ENCODE measurements at regions not wholly inside any gene's neighbourhood (a gene's known extent, or its start where the extent isn't known, plus 50 kb on each side); places are given as distances from the start of the nearest gene placed in this dataset.
"Not testable (repeated sequence)": the region's sequence is repeated elsewhere in the genome, so short reads cannot be mapped to it uniquely, and the experiment has no call there.

GRCh38 chr13:71355010-71355409 is 512.0 kb downstream of the DACH1 start:
- Histone ChIP-seq H3K27ac (ENCODE audit: control insufficient read depth, insufficient read depth, low read length) (no peak overlapping the region), H3K9ac (ENCODE audit: control insufficient read depth, extremely low read depth, insufficient read depth, low read length) (no peak overlapping the region), H3K36me3 (ENCODE audit: control insufficient read depth in 2 of 2, extremely low read depth in 1 of 2, insufficient read depth in 2 of 2, low read length in 2 of 2) (no peaks in the 10 kb centered on the region), H3K4me3 (ENCODE audit: control insufficient read depth in 2 of 3, extremely low read depth in 1 of 3, insufficient read depth in 2 of 3, low read depth in 1 of 3, low read length in 3 of 3) (no peak overlapping the region), H4K20me1 (ENCODE audit: control insufficient read depth, extremely low read depth, insufficient read depth, low read length) (no peaks in the 10 kb centered on the region), H3K4me2 (ENCODE audit: control insufficient read depth, extremely low read depth, insufficient read depth, low read depth, low read length) (no peak overlapping the region), H3K9me1 (ENCODE audit: control insufficient read depth, extremely low read depth, insufficient read depth, low read length) (no peaks in the 10 kb centered on the region), H3K27me3 (ENCODE audit: control insufficient read depth, extremely low read depth, insufficient read depth, low read length) (no peaks in the 10 kb centered on the region), H3K4me1 (ENCODE audit: control insufficient read depth, extremely low read depth, insufficient read depth, low read length) (no peaks in the 10 kb centered on the region), H3K79me2 (ENCODE audit: control insufficient read depth, insufficient read depth, low read length) (no peaks in the 10 kb centered on the region), H2AFZ (ENCODE audit: control insufficient read depth, low read length) (no peak overlapping the region), H3K9me3 (ENCODE audit: control insufficient read depth, low read depth, low read length) (no peaks in the 10 kb centered on the region)
- dilution Hi-C loops (cut with MboI; ENCODE audit: extremely low pct_ligation_motif_present, low sequenced_read_pairs), result no loop called here
- no peak for DNase-seq (ENCODE audit: low read depth, low spot score)
- no peak for TF ChIP-seq EZH2 (IDR thresholded peaks at IDR 0.05; ENCODE audit: low read length)
- TF ChIP-seq, protein P1, sequence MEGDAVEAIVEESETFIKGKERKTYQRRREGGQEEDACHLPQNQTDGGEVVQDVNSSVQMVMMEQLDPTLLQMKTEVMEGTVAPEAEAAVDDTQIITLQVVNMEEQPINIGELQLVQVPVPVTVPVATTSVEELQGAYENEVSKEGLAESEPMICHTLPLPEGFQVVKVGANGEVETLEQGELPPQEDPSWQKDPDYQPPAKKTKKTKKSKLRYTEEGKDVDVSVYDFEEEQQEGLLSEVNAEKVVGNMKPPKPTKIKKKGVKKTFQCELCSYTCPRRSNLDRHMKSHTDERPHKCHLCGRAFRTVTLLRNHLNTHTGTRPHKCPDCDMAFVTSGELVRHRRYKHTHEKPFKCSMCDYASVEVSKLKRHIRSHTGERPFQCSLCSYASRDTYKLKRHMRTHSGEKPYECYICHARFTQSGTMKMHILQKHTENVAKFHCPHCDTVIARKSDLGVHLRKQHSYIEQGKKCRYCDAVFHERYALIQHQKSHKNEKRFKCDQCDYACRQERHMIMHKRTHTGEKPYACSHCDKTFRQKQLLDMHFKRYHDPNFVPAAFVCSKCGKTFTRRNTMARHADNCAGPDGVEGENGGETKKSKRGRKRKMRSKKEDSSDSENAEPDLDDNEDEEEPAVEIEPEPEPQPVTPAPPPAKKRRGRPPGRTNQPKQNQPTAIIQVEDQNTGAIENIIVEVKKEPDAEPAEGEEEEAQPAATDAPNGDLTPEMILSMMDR (optimal IDR thresholded peaks at IDR 0.05 in 1 of 3, IDR thresholded peaks at IDR 0.05 in 1 of 3, conservative IDR thresholded peaks at IDR 0.05 in 1 of 3; ENCODE audit: extremely low read depth in 1 of 3, insufficient read depth in 2 of 3, low read length in 3 of 3), result no peak
- no peak for FAIRE-seq

GRCh38 chr13:71350886-71351285 is 516.1 kb downstream of the DACH1 start:
- H4K20me1 ChIP-seq (ENCODE audit: control insufficient read depth, extremely low read depth, insufficient read depth, low read length), result no peaks in the 10 kb centered on the region
- FAIRE-seq, result no peak

GRCh38 chr13:71345856-71346255 is 521.1 kb downstream of the DACH1 start:
- FAIRE-seq; H3K4me3 ChIP-seq (ENCODE audit: control insufficient read depth in 2 of 3, extremely low read depth in 1 of 3, insufficient read depth in 2 of 3, low read depth in 1 of 3, low read length in 3 of 3); H3K36me3 ChIP-seq (ENCODE audit: control insufficient read depth in 2 of 2, extremely low read depth in 1 of 2, insufficient read depth in 2 of 2, low read length in 2 of 2); H2AFZ ChIP-seq (ENCODE audit: control insufficient read depth, low read length); H3K9ac ChIP-seq (ENCODE audit: control insufficient read depth, extremely low read depth, insufficient read depth, low read length); H3K9me1 ChIP-seq (ENCODE audit: control insufficient read depth, extremely low read depth, insufficient read depth, low read length); H3K27me3 ChIP-seq (ENCODE audit: control insufficient read depth, extremely low read depth, insufficient read depth, low read length); H3K4me1 ChIP-seq (ENCODE audit: control insufficient read depth, extremely low read depth, insufficient read depth, low read length); H3K79me2 ChIP-seq (ENCODE audit: control insufficient read depth, insufficient read depth, low read length); H4K20me1 ChIP-seq (ENCODE audit: control insufficient read depth, extremely low read depth, insufficient read depth, low read length); H3K9me3 ChIP-seq (ENCODE audit: control insufficient read depth, low read depth, low read length); DNase-seq (ENCODE audit: low read depth, low spot score); dilution Hi-C loops (cut with MboI; ENCODE audit: extremely low pct_ligation_motif_present, low sequenced_read_pairs); H3K4me2 ChIP-seq (ENCODE audit: control insufficient read depth, extremely low read depth, insufficient read depth, low read depth, low read length); H3K27ac ChIP-seq (ENCODE audit: control insufficient read depth, insufficient read depth, low read length): not testable (repeated sequence)

More at GRCh38 chr13:71350886-71351285, 516.1 kb downstream of the DACH1 start:
- Histone ChIP-seq H3K27me3 (ENCODE audit: control insufficient read depth, extremely low read depth, insufficient read depth, low read length) (no peaks in the 10 kb centered on the region), H3K9me1 (ENCODE audit: control insufficient read depth, extremely low read depth, insufficient read depth, low read length) (no peaks in the 10 kb centered on the region), H3K79me2 (ENCODE audit: control insufficient read depth, insufficient read depth, low read length) (no peaks in the 10 kb centered on the region), H2AFZ (ENCODE audit: control insufficient read depth, low read length) (no peak overlapping the region), H3K9me3 (ENCODE audit: control insufficient read depth, low read depth, low read length) (no peaks in the 10 kb centered on the region), H3K36me3 (ENCODE audit: control insufficient read depth in 2 of 2, extremely low read depth in 1 of 2, insufficient read depth in 2 of 2, low read length in 2 of 2) (no peaks in the 10 kb centered on the region), H3K9ac (ENCODE audit: control insufficient read depth, extremely low read depth, insufficient read depth, low read length) (no peak overlapping the region), H3K4me2 (ENCODE audit: control insufficient read depth, extremely low read depth, insufficient read depth, low read depth, low read length) (no peak overlapping the region), H3K4me1 (ENCODE audit: control insufficient read depth, extremely low read depth, insufficient read depth, low read length) (no peaks in the 10 kb centered on the region), H3K4me3 (ENCODE audit: control insufficient read depth in 2 of 3, extremely low read depth in 1 of 3, insufficient read depth in 2 of 3, low read depth in 1 of 3, low read length in 3 of 3) (no peak overlapping the region), H3K27ac (ENCODE audit: control insufficient read depth, insufficient read depth, low read length) (no peak overlapping the region)
- TF ChIP-seq, protein P1 (optimal IDR thresholded peaks at IDR 0.05 in 1 of 3, IDR thresholded peaks at IDR 0.05 in 1 of 3, conservative IDR thresholded peaks at IDR 0.05 in 1 of 3; ENCODE audit: extremely low read depth in 1 of 3, insufficient read depth in 2 of 3, low read length in 3 of 3), result no peak
- no peak for TF ChIP-seq EZH2 (IDR thresholded peaks at IDR 0.05; ENCODE audit: low read length)
- DNase-seq (ENCODE audit: low read depth, low spot score), result no peak
- dilution Hi-C loops (cut with MboI; ENCODE audit: extremely low pct_ligation_motif_present, low sequenced_read_pairs), result no loop called here
